Right lobe of liver (tissue), 4 donors: ENCODE measurements at regions not wholly inside any gene's neighbourhood (a gene's known extent, or its start where the extent isn't known, plus 50 kb on each side); places are given as distances from the start of the nearest gene placed in this dataset.

Experiments
- CTCF ChIP-seq, 4 donors: fragments of 200-600 bp in 3 of 4; fragments of 450-650 bp in 1 of 4; IDR thresholded peaks; one replicate each; pipeline versions ENCODE4 v1.5.1 to v1.8.0; 2016 to 2022; ENCODE audit warnings: antibody characterized with exemption in 4 of 4, mild to moderate bottlenecking in 2 of 4
- POLR2A ChIP-seq: fragments of 450-650 bp; IDR thresholded peaks from one replicate; pipeline ENCODE4 v1.6.1; 2017; ENCODE audit warnings: antibody characterized with exemption, mild to moderate bottlenecking
- donor health status: DM: no; HTN: no; CAD: no.
- donor health status: DM: no; HTN: no; CAD: no.
- donor health status: DM: no; HTN: yes; CAD: no.

DNA sequence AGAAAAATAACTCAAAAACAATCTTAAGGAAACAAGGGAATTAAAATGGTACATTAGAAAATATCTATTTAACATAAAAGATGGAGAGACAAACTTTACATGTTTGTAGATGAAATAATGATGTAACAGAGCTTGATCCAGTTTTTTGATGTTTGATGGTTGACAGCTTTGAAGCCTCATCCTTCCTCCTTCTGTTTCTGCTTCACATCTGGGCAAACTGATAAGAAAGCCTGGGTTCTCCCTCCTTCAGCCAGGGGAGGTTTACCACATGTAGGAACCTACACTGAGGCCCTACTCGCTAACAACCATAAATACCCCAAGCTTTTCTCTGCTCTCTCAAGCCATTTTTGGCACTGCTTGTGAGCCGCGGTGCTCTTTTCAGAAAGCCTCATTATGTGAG, 82.8 kb upstream of the ZNF32 start:
- no peak for TF ChIP-seq CTCF (IDR thresholded peaks at IDR 0.05)
- TF ChIP-seq POLR2A = no peak
